HG03558 (cell line): ENCODE measurements at regions not wholly inside any gene's neighbourhood (a gene's known extent, or its start where the extent isn't known, plus 50 kb on each side); places are given as distances from the start of the nearest gene placed in this dataset.

Experiments
- ATAC-seq: cut with Tn5 transposase; IDR thresholded peaks from one replicate; pipeline ENCODE4 v1.9.1; 2021; ENCODE audit warnings: moderate number of reproducible peaks; ENCODE audit not compliant: unreplicated experiment; ENCODE audit errors: extremely low read depth

DNA sequence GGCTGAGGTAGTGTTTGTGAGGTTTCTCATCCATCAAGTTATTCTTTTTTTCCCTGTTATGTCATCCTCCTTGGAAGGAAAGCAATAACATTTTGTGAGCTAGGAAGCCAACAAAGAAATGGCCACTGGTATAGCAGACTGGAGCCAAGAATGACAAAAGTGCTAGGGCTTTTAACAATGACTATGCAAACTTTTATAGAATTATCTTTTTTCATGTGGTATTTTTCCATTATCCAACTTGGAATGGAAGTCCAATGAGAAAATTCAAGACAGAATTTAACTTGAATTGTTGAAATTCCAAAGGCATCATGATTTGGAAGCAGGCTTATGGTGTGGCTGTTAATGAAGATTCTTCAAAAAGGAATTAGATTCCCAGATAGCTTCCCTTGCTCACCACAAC, 216.4 kb upstream of the PDGFD start:
- no peak for ATAC-seq

DNA sequence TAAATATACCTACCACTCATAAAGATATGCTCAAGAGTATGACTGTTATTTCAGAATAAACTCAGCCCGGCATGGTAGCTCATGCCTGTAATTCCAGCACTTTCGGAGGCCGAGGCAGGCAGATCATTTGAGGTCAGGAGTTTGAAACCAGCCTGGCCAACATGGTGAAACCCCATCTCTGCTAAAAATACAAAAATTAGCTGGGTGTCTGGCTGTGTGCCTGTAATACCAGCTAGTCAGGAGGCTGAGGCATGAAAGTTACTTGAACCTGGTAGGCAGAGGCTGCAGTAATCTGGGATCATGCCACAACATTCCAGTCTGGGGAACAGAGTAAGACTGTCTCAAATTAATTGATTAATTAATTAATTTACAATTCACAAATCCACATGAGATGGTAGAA, 208.2 kb upstream of the PDGFD start:
- no peak for ATAC-seq

DNA sequence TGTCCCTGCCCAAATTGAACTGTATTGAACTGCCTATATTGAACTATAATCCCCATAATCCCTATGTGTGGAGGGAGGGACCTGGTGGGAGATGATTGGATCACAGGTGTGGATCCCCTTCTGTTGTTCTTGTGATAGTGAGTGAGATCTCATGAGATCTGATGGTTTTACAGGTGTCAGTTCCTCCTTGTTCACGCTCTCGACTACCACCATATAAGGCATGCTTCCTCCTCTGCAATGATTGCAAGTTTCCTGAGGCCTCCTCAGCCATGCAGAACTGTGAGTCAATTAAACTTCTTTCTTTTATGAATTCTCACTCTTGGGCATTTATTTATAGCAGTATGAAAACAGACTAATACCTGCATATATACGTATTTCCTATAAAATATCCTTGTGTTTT, 206.5 kb upstream of the PDGFD start:
- ATAC-seq, result no peak

DNA sequence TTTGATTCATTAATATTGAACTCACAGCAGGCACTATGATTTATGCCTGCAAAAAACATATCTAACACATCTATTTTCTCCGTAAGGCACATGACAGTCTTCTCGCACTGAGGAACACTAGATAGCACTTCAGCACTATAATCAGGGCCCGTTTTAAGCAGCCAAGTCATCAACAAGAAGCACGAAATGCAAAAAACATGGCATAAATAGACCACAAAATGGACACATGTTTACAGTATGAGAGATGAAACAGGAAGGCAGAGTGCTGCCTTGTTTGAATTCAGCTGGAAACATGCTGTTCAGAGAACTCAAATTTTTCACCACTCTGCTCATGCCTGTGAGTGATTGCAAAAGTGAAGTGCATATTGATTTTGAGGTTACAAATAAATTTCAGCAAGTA, 205.8 kb upstream of the PDGFD start:
- no peak for ATAC-seq

DNA sequence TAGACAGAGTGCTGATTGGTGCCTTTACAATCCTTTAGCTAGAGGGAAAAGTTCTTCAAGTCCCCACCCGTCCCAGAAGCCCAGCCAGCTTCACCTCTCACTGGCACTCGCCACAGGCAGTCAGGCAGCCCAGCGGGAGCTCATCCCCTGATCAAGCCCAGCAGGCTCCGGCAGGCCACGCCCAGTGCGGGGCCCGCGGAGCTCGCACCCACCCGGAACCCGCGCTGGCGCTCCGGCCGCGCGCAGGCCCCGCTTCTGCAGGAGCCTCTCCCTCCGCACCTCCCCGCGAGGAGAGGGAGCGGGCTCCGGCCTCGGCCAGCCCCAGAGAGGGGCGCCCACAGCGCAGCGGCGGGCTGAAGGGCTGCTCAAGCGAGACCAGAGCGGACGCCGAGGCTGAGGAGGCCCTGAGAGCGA, 202.4 kb upstream of the PDGFD start:
- ATAC-seq, result no peak

DNA sequence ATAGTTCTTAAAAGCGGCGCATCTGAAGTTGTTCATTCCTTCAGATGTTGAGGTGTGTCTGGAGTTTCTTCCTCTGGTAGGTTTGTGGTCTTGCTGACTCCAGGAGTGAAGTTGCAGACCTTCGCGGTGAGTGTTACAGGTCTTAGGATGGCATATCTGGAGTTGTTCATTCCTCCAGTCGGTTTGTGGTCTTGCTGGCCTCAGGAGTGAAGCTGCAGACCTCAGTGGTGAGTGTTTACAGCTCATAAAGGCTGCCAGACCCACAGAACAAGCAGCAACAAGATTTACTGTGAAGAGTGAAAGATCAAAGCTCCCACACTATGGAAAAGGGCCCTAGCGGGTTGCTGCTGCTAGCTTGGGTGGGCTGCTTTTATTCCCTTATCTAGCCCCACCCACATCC, 201.7 kb upstream of the PDGFD start:
- no peak for ATAC-seq

DNA sequence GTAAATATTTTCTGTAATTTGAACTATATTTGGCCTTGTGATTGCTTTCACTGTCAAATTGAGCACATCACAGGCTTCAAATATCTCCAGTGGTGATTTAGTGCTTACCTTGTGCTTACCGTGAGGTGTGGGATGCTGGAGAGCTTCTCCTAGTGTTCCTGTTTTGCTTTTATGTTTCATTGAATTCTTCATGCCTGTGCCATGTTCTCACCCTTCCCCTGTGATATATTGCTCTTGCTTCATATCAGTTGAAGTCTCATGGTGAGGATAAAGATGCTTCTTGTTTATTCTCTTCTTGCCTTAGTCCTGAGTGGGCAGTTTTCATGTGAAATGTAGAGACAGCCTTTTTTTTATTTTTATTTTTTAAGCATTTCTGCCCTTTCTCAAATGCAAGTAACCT, 198.0 kb upstream of the PDGFD start:
- no peak for ATAC-seq

DNA sequence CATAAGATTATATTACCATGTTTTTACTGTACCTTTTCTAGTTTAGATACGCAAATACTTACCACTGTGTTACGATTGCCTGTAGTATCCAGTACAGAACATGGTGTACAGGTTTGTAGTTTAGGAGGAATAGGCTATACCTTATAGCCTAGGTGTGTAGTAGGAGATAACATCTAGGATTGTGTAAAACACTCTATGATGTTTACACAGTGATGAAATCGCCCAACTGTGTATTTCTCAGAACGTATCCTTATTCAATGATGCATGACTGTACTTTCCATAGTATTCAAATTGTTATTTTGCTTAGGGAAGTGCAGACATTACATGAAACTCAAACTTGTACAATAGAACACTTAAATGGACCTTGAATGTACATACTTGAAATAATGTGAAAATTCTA, 188.1 kb upstream of the PDGFD start:
- ATAC-seq, result no peak

DNA sequence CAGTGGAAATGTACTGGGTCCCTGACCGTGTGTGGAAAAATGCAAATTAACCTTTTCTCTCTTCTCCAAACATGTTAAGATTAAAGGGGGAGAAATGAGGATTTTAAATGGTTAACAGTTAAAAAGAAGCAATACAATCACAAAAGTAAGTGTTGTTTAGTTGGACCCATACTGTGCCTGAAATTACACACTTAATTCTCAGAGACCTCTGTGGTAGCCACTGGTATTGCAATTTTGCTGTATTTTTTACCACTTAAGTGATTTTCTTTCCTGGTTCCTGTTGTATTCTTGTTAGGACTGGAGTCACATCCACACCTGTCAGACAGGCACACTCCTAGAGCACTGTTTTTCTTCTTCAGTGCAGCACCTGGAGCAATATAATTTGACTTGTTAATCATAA, 179.6 kb upstream of the PDGFD start:
- no peak for ATAC-seq

DNA sequence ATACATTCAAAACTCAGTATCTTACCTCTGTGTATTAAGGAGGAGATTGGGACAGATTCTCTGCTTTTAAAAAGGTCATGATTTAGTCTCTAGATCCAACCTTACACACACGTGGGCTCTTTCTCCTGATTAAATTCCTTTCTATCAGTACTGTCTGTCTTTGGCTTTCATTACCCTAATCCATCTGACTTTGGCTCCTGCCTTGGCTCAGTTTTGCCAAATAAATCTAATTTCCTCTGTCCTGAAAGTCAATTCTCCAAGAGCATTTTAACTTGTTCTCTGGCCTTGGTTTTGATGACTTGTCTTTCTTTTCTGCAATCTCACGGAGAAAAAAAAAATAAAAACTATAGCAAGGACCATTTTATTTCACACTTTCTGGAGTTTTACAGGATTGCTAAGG, 176.6 kb upstream of the PDGFD start:
- no peak for ATAC-seq

DNA sequence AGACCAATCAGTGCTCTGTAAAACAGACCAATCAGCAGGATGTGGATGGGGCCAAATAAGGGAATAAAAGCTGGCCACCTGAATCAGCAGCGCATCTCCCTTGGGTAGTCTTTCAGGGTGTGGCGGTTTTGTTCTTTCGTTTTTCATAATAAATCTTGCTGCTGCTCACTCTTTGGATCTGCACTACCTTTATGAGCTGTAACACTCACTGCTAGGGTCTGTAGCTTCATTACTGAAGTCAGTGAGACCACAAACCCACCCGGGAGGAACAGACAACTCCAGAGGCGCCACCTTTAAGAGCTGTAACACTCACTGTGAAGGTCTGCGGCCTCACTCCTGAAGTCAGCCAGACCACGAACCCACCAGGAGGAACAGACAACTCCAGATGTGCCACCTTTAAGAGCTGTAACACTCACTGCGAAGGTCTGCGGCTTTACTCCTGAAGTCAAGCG, 175.5 kb upstream of the PDGFD start:
- ATAC-seq, result no peak

DNA sequence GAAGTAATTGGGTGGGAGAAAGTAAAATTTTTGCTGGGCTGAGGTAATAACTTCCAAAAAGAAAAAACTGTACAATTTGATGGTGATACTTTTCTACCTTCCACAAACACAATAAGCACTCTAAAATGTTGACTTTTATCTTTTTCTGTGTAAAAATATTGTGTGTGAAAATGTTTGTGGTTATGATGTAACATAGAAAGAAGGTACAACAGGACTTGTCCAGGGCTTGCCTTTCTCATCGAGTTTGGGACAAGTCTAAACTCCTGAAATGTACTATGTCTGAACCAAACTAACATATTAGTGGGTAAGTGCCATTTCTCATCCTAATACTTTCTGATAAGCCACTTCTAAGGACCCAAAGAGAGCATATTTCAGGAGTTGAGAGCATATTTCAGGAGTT, 174.2 kb upstream of the PDGFD start:
- ATAC-seq, result no peak

DNA sequence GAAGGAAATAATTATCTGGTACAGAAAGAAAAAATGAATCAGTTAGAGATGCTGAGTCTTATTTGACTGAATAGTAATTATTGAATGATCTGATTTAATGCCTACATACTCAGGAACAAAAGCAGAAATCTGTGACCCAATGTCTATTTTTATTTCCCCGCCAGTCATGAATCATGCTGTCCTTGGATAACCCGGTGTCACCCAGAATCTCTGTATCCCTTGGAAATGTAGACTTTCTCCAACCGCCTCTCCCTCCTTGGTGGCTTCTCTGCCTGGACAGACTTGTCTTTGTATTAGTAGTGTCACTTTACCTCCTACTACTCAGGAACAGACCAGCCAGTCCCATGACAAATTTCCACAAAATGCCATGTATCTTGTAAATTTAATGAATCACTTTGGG, 173.3 kb upstream of the PDGFD start:
- no peak for ATAC-seq

DNA sequence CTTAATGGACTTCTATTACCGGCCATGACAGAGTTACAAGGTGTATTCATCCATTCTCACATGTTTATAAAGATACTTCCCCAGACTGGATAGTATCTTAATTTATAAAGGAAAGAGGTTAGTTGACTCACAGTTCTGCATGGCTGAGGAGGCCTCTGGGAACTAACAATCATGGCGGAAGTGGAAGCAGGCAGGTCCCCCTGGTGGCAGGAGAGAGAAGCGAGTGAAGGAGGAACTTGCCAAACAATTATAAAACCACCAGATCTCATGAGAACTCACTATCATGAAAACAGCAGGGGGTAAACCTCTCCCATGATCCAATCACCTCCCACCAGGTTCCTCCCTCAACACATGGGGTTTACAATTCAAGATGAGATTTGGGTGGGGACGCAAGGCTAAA, 170.0 kb upstream of the PDGFD start:
- ATAC-seq, result no peak

DNA sequence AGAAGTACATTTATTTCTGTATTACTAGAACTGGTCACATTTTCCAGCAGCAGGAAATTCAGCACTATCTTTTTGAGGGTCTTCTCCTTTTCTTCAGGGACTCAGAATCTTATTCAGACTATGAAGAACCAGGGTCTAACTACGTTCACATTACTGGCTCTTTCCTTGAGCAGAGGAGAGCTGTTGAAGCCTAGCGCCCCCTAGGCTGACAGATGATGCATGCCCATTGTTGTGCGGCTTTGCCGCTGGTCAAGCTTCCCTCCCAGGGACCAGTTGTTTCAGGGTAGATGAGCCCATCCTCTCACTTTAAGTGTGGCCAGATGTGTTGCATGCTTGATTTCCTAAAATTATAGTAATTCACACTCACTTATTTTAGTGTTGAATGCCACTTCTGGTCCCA, 168.2 kb upstream of the PDGFD start:
- no peak for ATAC-seq

DNA sequence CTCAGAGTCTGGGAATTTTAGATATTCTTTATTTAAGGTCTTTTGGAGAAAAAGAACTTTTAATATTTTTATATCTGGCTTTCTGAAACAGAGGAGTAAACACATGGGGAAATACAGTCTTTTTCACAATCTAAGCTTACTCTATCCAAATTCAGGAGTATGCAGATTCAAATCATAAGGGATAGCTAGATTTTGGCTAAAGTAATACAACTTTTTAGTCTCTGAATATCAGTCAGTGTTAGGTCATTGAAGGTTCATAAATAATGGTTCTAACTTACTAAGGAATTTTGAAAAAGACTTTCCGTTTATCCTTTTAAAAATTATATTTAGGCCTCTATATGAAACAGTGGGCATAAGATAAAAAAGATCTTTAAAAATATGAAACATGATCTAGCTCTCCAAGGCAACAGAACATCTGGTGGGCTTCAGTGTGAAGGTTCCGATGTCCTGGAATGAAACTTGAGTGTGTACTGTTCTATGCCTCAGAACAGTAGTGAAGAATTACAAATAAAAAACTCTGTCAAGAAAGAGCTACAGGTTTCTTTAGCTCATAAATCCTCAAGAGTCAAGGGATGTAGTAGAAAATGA, 165.2 kb upstream of the PDGFD start:
- no peak for ATAC-seq

DNA sequence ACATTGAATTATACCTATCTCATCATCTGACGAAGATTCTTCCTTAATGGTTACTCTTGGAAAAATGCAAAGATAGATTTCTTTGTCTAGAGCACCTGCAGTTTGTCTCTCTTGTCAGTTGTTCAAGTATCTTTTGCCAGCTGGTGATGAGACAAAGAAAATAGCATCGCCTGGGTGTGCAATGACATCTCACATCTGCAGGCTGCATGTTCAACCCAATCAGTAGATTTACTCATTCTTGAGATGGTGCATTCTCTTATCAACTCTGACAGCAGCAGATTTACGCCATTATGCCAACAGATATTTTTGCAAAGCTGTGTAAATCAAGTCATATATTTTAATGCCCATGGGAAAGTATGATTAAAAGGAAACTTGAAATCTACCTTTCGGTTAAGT, 164.6 kb upstream of the PDGFD start:
- ATAC-seq, result no peak

DNA sequence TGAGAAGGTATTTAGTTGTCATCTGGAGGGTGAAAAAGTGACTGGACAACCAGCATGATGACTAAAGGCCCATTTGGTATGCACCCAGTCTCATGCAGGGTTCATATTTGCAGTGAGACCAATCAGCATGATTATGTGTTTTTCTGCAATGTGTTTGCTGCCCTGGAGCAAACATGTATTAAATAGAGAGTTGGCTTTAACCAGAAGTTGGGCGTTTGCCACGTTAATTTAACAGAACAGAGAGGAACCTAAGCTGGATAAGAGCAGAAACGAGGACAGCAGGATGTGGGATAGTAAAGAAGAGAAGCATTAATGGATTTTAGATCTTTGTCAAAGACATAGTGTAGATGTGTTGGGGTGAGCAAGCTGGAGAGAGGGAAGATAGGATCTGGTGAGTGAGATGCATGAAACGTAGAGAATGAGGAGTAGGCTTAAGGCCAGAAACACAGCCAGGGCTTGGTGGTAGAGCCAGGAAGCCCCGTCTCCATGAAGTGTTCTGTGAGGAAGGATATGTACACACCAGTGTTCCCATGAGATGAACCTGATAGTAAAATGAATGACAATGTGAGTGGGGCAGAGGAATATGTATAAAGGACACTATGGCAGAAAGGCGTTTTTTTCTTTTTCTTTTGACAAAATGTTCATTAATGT, 164.0 kb upstream of the PDGFD start:
- no peak for ATAC-seq

DNA sequence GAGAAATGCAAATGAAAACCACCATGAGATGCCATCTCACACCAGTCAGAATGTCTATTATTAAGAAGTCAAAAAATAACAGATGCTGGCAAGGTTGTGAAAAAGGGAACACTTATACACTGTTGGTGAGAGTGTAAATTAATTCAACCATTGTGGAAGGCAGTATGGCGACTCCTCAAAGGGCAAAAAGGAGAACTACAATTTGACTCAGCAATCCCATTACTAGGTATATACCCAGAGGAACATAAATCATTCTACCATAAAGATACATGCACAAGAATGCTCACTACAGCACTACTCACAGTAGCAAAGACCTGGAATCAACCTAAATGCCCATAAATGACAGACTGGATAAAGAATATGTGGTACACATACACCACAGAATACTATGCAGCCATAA, 161.1 kb upstream of the PDGFD start:
- no peak for ATAC-seq

DNA sequence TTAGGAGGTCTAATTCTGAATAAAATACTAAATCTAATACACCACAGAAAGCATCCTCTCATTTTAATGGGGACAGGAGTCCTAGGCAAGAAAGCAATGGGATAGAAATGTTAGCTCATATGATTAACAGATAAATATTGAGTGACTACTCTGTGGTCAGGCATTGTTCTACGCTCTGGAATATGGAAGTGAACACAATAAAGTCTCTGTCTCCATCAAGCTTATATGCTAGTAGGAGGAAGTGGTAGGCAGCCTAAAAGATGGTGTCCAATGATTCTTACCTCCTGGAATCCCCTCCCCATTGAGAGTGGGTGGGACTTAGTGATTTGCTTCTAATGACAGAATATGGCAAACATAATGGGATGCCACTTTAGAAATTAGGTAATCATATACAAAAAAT, 160.3 kb upstream of the PDGFD start:
- no peak for ATAC-seq

DNA sequence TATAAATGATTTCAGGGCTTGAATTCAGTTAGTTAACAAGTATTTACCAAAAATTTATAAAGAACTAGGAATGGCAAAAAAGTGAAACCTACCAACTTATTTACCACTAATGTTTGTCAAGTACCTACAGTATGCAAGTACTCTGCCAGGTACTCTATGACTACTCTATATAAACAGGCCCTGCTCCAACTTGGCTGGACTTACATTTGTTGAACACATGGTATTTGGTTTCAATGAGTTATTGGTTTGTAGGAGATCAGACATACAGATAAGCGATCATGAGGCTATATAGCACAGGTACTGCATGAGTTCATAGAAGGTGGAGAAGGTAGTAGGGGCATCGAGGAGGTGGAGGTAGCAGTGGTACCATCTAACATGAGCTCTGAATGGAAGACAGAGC, 159.9 kb upstream of the PDGFD start:
- no peak for ATAC-seq

DNA sequence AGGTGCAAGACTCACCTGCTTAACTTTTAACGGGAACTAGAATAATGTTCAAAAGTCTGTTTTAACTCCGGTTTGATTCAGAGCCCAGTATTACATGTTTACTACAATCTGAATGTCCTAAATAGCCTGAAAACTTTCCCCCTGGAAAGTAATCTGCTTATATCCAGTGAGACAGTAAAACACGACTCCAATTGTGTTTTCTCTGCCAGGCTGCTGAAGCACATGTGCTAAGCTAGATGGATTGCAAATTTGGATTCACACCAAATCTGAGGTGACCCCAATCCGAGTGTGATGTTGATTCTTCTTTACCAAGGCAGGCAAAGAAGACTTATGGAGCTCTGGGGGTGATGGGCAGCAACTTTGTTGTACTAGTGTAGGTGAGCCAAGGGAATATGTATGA, 158.7 kb upstream of the PDGFD start:
- ATAC-seq, result no peak

DNA sequence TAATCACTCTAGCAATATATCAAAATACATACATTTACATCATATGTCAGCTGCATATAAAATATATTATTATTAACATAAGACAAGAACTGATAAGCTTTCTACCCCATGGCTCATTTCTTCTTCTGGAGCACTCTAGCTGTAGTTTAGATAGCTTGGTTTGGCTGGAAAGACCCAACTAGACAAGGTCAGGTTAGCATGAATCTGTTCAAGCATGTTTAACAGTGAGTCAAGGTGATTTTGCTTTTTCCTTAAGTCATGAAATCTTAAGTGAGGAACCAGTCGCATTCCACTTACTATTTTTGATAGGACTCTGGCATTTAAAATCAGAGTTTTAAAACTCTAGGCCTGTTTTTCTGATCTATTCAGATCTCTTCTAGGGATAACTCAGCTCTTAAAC, 157.0 kb upstream of the PDGFD start:
- no peak for ATAC-seq
